SH-SY5Y (cell line): ENCODE measurements at regions not wholly inside any gene's neighbourhood (a gene's known extent, or its start where the extent isn't known, plus 50 kb on each side); places are given as distances from the start of the nearest gene placed in this dataset.
A peak's percentile ranks its signal among the peaks of the same experiment; 100 is the strongest.

ENCODE experiments used
- GATA2 ChIP-seq: IDR thresholded peaks from 2 replicates; pipeline ENCODE4 v1.6.1; 2011; ENCODE audit warnings: mild to moderate bottlenecking, low read depth, low read length
- GATA3 ChIP-seq: IDR thresholded peaks from 2 replicates; pipeline ENCODE4 v1.6.1; 2011; ENCODE audit warnings: low read depth, mild to moderate bottlenecking, low read length, moderate library complexity

- TF ChIP-seq GATA2 (peak; percentile 59; the same call in 1 of the 2 replicates), GATA3 (peak; percentile 81)
Measured at GRCh38 chr13:68636784-68637183, 1406.6 kb upstream of the PCDH9 start.
